Endothelial cell of umbilical vein (primary cell): ENCODE measurements at regions not wholly inside any gene's neighbourhood (a gene's known extent, or its start where the extent isn't known, plus 50 kb on each side); places are given as distances from the start of the nearest gene placed in this dataset.

ENCODE experiments used
- BruUV-seq: library from RNA; stranded (reverse); fragments of 400-500 nt; replicated peaks from 2 replicates; lab custom pipeline; 2021; lab: Mats Ljungman, UMichigan
- CTCF ChIA-PET: fragments of 300-600, 350-600 bp; sonication (Branson Sonifier 250); formaldehyde crosslinking; loops from one replicate; lab custom pipeline; 2021; ENCODE audit warnings: antibody characterized with exemption, inconsistent platforms; lab: Charles Lee
- POLR2A ChIA-PET: fragments of 300-600, 350-600 bp; sonication (Branson Sonifier 250); formaldehyde crosslinking; loops from one replicate; lab custom pipeline; 2021; ENCODE audit warnings: antibody characterized with exemption, inconsistent platforms; lab: Charles Lee
- DNase-seq: peaks from one replicate; pipeline ENCODE4 v3.0.0-alpha.2; 2011; ENCODE audit warnings: low read depth, low spot score
- FAIRE-seq: peaks from 2 replicates; lab custom pipeline; 2011; peaks lifted over from hg19 to GRCh38; lab: Jason Lieb, UNC
- H2AFZ ChIP-seq: 2 replicates; pipeline ENCODE4 v1.6.0; 2012; ENCODE audit warnings: low read depth, low read length, control low read depth, inconsistent platforms
- H3K27ac ChIP-seq: 2 replicates; pipeline ENCODE4 v1.5.1; 2011; ENCODE audit warnings: low read depth, mild to moderate bottlenecking, control low read depth, low read length, moderate library complexity; ENCODE audit not compliant: insufficient read depth
- H3K27me3 ChIP-seq, 2 experiments: 2 replicates each; pipeline versions ENCODE4 v1.6.0 to v1.6.1; 2011; ENCODE audit warnings: low read length in 2 of 2, mixed read lengths in 1 of 2; ENCODE audit not compliant: control insufficient read depth in 2 of 2, insufficient read depth in 2 of 2
- H3K36me3 ChIP-seq, 2 experiments: 2 replicates in 1 of 2; 3 replicates in 1 of 2; pipeline ENCODE4 v1.5.1; 2011; ENCODE audit warnings: low read length in 2 of 2, mild to moderate bottlenecking in 1 of 2, moderate library complexity in 1 of 2; ENCODE audit not compliant: control insufficient read depth in 2 of 2, insufficient read depth in 2 of 2; ENCODE audit errors: extremely low read depth in 1 of 2
- H3K4me1 ChIP-seq: 3 replicates; pipeline ENCODE4 v1.5.1; 2011; ENCODE audit warnings: mild to moderate bottlenecking, low read length; ENCODE audit not compliant: control insufficient read depth, insufficient read depth; ENCODE audit errors: extremely low read depth
- H3K4me2 ChIP-seq: 2 replicates; pipeline ENCODE4 v1.6.1; 2011; ENCODE audit warnings: low read length, control low read depth, mixed read lengths; ENCODE audit not compliant: insufficient read depth
- H3K4me3 ChIP-seq, 3 experiments: fragments of 200-600 bp in 1 of 3; sonication (generic), shearing (Covaris generic) in 1 of 3; replicated peaks in 1 of 3; 2 replicates each; pipeline ENCODE4 v1.5.1; 2011 to 2016; ENCODE audit warnings: control low read depth in 3 of 3, low read length in 3 of 3, mild to moderate bottlenecking in 2 of 3, inconsistent platforms in 1 of 3, low read depth in 1 of 3, moderate library complexity in 1 of 3; ENCODE audit not compliant: insufficient read depth in 1 of 3
- H3K79me2 ChIP-seq: 2 replicates; pipeline ENCODE4 v1.6.0; 2012; ENCODE audit warnings: low read length, inconsistent platforms; ENCODE audit not compliant: control insufficient read depth, insufficient read depth
- H3K9ac ChIP-seq: replicated peaks from 2 replicates; pipeline ENCODE3; 2011; ENCODE audit warnings: low read length, control low read depth; ENCODE audit not compliant: insufficient read depth; ENCODE audit errors: extremely low read depth
- H3K9me1 ChIP-seq: replicated peaks from 3 replicates; pipeline ENCODE4 v1.6.0; 2011; ENCODE audit warnings: mild to moderate bottlenecking, low read length; ENCODE audit not compliant: control insufficient read depth, insufficient read depth; ENCODE audit errors: extremely low read depth
- H3K9me3 ChIP-seq: replicated peaks from 2 replicates; pipeline ENCODE4 v1.5.1; 2012; ENCODE audit warnings: low read length, inconsistent platforms; ENCODE audit not compliant: control insufficient read depth, insufficient read depth
- H4K20me1 ChIP-seq: replicated peaks from 2 replicates; pipeline ENCODE3; 2011; ENCODE audit warnings: mild to moderate bottlenecking, low read length; ENCODE audit not compliant: control insufficient read depth, insufficient read depth; ENCODE audit errors: extremely low read depth
- GATA2 ChIP-seq: IDR thresholded peaks from 2 replicates; pipeline ENCODE4 v1.7.0; 2011; ENCODE audit warnings: low read depth, mild to moderate bottlenecking, moderate library complexity, mixed read lengths, low read length; ENCODE audit not compliant: insufficient read length, insufficient read depth
- JUN ChIP-seq: IDR thresholded peaks from 2 replicates; pipeline ENCODE4 v1.6.1; 2011; ENCODE audit warnings: borderline replicate concordance, low read depth; ENCODE audit not compliant: insufficient read length, insufficient read depth
- MYC ChIP-seq: IDR thresholded peaks from one replicate; pipeline ENCODE4 v1.6.1; 2011; ENCODE audit warnings: mild to moderate bottlenecking, low read depth, low read length
- POLR2A ChIP-seq: IDR thresholded peaks from 2 replicates; pipeline ENCODE4 v1.6.1; 2012; ENCODE audit warnings: low read depth, mild to moderate bottlenecking, control low read depth, low read length
- POLR2AphosphoS5 ChIP-seq: IDR thresholded peaks from 2 replicates; pipeline ENCODE4 v1.6.1; 2012; ENCODE audit warnings: low read depth, mild to moderate bottlenecking, control low read depth, low read length, moderate library complexity; ENCODE audit not compliant: insufficient read depth
- dilution Hi-C: fragments of 300-500 bp; cut with MboI; formaldehyde crosslinking; loops from one replicate; pipeline ENCODE4 v1.15.0; 2019; ENCODE audit warnings: low sequenced_read_pairs; ENCODE audit not compliant: extremely low pct_ligation_motif_present
- intact Hi-C: fragments of 100-400 bp; cut with micrococcal nuclease; formaldehyde crosslinking; loops from one replicate; pipeline ENCODE4 v1.10.0; 2022
- TF ChIP-seq, protein P1 (sequence below): IDR thresholded peaks from 2 replicates; pipeline ENCODE4 v1.6.1; 2011; ENCODE audit not compliant: insufficient read depth, insufficient read length
- TF ChIP-seq, protein P2 (sequence below), 2 donors: IDR thresholded peaks; 1 replicate in 1 of 2; 2 replicates in 1 of 2; pipeline ENCODE4 v1.5.1; 2011; ENCODE audit warnings: low read length in 2 of 2, mild to moderate bottlenecking in 2 of 2, moderate library complexity in 2 of 2, control low read depth in 1 of 2, inconsistent platforms in 1 of 2, low read depth in 1 of 2; ENCODE audit not compliant: insufficient read depth in 1 of 2; ENCODE audit errors: extremely low read depth in 1 of 2

DNA sequence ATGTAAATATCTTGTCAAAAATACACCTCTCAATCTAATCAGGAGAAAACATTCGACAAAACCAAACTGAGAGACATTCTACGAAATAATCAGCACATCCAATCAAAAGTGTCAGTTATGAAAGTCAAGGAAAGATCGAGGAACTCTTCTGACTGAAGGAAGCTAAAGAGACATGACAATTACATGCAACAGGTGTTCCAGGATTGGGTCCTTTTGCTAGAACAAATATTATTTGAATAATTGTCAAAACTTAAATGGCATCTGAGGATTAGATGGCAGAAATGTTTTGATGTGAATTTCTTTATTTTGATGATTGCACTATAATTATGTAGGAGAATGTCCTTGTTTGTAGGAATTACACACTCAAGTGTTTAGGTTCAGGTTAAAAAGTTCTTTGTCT lies 124.1 kb upstream of the HES1 start:
- no peak for TF ChIP-seq POLR2A
- TF ChIP-seq, protein P1, sequence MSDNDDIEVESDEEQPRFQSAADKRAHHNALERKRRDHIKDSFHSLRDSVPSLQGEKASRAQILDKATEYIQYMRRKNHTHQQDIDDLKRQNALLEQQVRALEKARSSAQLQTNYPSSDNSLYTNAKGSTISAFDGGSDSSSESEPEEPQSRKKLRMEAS = no peak
- TF ChIP-seq, protein P2, sequence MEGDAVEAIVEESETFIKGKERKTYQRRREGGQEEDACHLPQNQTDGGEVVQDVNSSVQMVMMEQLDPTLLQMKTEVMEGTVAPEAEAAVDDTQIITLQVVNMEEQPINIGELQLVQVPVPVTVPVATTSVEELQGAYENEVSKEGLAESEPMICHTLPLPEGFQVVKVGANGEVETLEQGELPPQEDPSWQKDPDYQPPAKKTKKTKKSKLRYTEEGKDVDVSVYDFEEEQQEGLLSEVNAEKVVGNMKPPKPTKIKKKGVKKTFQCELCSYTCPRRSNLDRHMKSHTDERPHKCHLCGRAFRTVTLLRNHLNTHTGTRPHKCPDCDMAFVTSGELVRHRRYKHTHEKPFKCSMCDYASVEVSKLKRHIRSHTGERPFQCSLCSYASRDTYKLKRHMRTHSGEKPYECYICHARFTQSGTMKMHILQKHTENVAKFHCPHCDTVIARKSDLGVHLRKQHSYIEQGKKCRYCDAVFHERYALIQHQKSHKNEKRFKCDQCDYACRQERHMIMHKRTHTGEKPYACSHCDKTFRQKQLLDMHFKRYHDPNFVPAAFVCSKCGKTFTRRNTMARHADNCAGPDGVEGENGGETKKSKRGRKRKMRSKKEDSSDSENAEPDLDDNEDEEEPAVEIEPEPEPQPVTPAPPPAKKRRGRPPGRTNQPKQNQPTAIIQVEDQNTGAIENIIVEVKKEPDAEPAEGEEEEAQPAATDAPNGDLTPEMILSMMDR (IDR thresholded peaks at IDR 0.05; ENCODE audit: extremely low read depth in 1 of 2, insufficient read depth in 1 of 2, low read depth in 1 of 2, low read length in 2 of 2) = no peak
- no peak for TF ChIP-seq GATA2
- no peak for TF ChIP-seq JUN
- no peak for TF ChIP-seq POLR2AphosphoS5
- no peak for TF ChIP-seq MYC
- CTCF ChIA-PET = interaction anchor here (0.9 to 1.7 kb wide), 6 partner anchors 8 to 304 kb away, joined by 3 to 6 read pairs (median 4); no protein-coding TSS in a partner anchor
- Histone ChIP-seq H4K20me1 (no peaks in the 10 kb centered on the region), H3K4me3 (no peak overlapping the region), H3K27ac (no peak overlapping the region), H3K27me3 (no peaks in the 10 kb centered on the region), H3K79me2 (no peaks in the 10 kb centered on the region), H3K9me3 (no peaks in the 10 kb centered on the region), H3K9ac (no peak overlapping the region), H2AFZ (no peak overlapping the region), H3K36me3 (no peaks in the 10 kb centered on the region), H3K9me1 (no peaks in the 10 kb centered on the region), H3K4me2 (no peak overlapping the region), H3K4me1 (peaks cover 3% of the 10 kb centered on the region)
- BruUV-seq = no TSS peak
- FAIRE-seq (no peak), DNase-seq (no peak)
- POLR2A ChIA-PET = no interaction called here
- dilution Hi-C loops (no loop called here), intact Hi-C loops (no loop called here)
